ENCODE measurements at regions not wholly inside any gene's neighbourhood (a gene's known extent, or its start where the extent isn't known, plus 50 kb on each side); places are given as distances from the start of the nearest gene placed in this dataset.

GRCh38 chr20:22260506-22260905 is 323.9 kb downstream of the FOXA2 start:
- TF ChIP-seq CTCF (IDR thresholded peaks at IDR 0.05) (no peak), POLR2A (IDR thresholded peaks at IDR 0.05) (no peak)

Data from body of pancreas (tissue), 4 donors.